ENCODE measurements at regions not wholly inside any gene's neighbourhood (a gene's known extent, or its start where the extent isn't known, plus 50 kb on each side); places are given as distances from the start of the nearest gene placed in this dataset.

- peak in 2 of 4 donors; percentile 36 to 44 for TF ChIP-seq POLR2AphosphoS5 (IDR thresholded peaks at IDR 0.05)
- no peak for TF ChIP-seq CTCF (IDR thresholded peaks at IDR 0.05)
- TF ChIP-seq POLR2A (IDR thresholded peaks at IDR 0.05), result no peak
Measured at GRCh38 chr18:39846265-39846664, 2108.8 kb upstream of the PIK3C3 start.

All from sigmoid colon (tissue), 4 donors.